HG03135 (cell line): ENCODE measurements at regions not wholly inside any gene's neighbourhood (a gene's known extent, or its start where the extent isn't known, plus 50 kb on each side); places are given as distances from the start of the nearest gene placed in this dataset.

ENCODE experiments used
- ATAC-seq: cut with Tn5 transposase; IDR thresholded peaks from one replicate; pipeline ENCODE4 v1.9.1; 2021; ENCODE audit warnings: mild to moderate bottlenecking, moderate library complexity; ENCODE audit not compliant: unreplicated experiment

DNA sequence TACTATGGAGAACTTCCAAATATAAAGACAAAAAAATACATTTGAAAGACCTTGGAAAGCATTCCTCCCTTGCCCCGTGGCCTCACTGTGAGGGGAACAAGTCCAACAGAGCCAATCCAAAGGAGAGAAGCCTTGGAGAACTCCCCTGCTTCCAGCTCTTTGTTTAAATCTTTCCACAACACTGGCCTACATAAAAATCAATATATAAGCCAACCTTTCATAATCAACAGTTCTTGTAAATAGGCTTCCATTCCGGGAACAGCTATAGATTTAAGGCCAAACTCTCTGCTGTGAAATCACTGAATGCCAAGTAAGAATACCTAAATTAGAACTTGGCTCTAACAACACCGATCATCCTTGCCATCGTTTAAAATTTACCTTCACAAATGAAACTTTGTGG lies 242.1 kb downstream of the HACE1 start:
- ATAC-seq: no peak

DNA sequence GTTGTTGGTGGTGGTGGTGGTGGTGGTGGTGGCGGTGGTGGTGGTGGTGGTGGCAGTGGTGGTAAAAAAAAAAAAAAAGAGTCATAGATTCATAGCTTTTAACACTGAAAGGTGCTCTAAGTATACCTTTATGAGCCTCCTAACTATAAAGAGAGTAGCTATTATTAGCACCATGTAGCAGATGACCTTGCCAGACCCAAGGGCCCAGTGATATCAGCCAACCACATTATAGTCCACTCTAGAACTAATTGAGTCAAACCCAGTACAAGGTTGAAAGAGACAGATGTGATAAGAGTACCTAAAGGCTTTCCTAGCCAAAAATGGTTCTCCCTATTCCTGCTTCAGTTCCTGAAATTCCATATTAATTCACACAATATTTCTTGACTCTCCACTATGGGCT lies 245.3 kb downstream of the HACE1 start:
- no peak for ATAC-seq

DNA sequence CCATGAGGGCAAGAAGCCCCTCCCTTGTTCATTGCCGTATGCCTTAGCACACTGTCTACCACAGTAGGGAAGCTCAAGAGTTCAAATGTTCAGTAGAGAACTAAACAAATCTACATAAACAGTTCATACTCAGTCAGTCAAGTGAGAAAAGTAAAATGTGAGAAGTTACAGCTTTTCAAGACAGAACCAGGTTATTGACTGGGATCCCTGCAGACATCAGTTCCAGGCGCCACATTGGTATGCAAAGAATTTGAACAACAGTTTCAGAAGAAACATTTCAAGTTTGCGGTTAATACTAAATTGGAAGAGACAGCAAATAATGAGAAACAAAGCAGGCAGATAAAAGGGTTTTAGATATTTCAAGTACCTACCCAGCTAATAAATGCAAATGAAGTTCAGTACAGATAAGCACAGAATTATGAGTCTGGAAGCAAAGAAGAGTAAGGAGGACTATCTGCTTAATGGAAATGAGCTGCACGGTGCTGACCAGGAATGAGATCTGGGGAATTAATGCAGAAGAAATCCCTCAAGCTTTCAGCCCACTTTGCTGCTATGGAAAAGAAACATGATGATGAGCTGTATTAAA lies 246.2 kb downstream of the HACE1 start:
- no peak for ATAC-seq

DNA sequence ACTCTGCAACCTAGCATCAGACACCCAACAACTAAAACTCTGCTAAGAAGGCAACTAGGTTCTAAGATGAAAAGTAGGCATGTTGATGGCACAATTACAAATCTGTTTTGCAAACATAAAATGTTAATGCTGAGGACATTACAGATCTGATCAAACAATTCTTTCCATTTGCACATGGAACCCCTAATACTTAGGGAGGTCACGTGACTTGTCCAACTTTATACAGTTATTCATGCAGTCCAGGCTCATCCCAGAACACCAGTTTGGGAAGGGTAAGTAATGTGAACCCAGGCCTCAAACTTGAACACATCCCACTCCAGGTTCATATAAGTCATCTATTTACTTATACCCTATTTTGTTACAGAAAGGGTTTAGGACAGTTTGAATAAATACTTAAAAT lies 247.2 kb downstream of the HACE1 start:
- ATAC-seq: no peak

DNA sequence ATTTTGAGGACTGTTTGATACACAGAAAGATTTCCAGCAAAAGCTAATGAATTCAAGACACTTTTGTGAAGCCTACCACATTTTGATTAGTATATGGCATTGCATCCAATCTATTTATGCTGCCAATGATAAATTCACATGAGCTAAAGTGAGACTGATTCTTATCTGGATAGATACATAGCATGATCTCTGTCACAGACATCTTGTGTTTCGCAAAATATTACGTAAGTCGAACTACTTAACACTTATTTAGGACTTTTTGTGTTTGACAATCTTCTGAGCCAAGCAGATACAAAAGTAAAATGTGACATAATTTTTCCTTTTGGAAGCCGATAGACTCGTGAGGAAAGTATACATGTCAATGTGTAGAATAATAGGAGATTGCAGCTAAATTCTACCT lies 251.6 kb downstream of the HACE1 start:
- no peak for ATAC-seq

DNA sequence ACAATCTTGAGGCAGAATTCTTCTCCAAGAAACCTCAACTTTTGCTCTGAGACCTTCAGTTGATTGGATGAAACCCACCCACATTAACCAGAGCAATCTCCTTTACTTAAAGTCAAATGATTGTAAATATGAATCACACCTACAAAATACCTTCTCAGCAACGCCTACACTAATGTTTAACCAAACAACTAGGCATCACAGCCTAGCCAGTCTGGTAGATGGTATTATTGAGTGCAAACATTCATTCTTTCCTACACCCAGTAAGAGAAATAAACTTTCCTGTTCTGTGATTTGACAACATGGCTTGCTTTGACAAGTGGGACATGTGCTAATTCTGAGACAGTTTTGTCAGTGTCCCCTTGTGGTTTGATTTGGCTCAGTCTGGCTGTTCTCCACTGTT lies 252.2 kb downstream of the HACE1 start:
- ATAC-seq: no peak

DNA sequence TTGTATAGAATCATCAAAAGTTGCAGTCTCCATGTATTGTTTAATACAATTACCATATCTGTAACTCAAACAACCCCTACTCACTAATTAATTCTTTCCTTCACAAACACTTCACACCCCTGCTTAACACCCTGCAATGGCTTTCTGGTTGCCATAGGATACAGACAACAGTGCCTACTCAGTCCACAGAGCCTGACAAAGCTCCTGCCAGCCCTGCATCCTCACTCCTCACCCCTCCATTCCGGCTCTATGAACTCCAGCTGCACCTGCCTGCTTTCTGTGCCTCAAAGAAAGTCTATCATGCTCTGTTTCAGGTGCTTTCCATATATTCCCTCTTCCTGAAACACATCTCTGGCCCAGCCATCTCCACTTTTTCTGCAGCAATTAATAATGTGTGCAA lies 253.4 kb downstream of the HACE1 start:
- no peak for ATAC-seq

DNA sequence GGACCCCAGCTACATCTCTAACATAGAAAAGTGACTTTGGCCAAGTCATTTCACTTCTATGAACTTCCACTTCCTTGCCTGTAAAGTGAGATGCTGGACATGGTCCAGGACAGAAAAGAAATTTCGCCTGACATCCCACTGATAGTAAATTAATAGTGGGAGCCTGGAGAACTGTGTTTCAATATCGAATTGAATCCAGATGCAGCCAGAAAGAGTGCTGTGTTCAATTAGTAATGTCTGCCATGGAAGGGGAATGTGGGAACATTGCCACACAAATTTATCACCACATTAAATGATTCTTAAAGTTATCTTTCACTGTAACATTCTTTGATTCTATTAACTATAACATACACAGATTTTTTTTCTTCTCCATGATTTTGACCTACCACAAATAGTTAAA lies 255.0 kb downstream of the HACE1 start:
- no peak for ATAC-seq

DNA sequence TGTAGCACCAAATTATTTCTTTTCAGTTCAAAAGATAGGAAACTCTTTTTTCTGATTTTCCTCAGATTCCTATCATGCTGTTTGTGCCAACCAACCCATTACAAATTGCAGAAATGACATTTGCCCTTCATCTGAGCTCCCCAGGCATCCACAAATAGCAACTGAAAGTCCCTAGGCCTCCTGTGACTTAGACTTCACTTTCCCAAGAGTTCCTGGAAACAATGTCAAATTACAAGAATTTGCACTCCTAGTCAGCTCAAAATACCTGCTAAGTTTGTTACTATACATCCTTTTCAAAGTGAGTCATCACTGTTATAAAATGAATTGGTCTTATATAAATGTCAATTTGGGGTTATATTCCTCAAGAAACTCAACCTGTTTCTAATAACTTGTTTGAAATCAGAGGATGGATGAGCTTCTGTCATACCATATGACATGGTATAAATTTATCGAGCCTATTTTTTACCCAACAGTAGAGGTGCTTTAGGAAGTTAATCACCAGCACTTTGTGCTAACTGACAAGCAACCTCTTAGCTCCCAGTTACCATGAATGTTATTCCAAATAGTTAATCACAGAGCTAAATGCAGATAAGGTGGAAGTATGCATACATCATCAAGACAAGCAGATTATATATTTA lies 256.5 kb downstream of the HACE1 start:
- ATAC-seq: no peak

DNA sequence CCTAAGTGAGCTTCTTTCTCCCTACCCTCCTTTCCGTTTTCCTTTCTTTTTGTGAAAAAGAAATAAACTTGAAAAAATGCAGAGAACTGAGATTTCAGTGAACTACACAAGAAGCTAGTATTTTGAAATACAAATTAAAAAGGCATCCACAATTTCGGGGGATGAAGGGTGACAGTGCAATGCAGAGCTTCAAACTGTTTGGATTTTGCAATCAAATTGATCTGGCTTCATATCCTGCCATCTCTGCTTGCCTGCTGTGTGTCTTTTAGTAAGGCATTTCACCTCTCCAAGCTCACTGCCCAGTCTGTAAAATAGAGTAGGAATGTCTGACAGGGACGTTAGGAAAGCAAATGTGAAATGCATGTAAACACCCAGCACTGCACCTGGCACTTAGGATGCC lies 258.0 kb downstream of the HACE1 start:
- ATAC-seq: no peak

DNA sequence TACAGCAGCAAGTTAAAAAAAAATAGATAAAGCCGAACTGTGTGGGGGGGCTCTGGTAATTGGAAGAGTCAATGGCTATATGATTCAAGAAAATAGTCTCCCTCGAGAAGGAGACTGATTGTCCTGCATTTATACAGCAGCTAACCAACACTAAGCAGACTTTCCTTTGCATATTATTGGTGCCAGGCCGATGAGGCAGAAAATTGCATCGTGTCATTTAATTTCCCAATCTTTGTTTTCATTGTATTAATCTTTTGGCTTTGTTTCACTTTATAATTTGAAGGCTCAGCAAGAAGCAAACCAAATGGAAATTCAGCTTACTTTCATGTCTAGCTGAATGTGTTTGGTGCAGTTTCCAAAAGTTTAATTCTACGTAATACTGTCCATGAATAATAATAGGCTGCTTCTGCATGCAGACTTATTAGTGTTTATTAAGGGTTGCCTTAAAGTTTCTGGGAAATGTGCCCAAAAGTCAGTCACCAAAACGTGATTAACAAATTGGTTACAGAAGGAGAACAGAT lies 258.5 kb downstream of the HACE1 start:
- no peak for ATAC-seq

DNA sequence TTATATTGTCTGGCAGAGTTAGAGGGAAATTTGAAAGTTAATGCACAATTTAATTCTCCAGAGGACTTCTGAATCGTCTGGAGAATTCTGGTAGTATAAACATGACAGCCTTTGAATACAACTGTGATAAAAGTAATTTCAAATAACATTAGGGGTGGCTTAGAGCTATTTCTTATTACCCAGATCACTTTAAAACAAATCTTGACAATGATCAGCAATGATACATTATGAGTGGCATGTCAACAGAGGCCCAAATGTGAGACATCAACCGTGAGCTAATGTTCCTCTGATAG lies 259.1 kb downstream of the HACE1 start:
- ATAC-seq: no peak

DNA sequence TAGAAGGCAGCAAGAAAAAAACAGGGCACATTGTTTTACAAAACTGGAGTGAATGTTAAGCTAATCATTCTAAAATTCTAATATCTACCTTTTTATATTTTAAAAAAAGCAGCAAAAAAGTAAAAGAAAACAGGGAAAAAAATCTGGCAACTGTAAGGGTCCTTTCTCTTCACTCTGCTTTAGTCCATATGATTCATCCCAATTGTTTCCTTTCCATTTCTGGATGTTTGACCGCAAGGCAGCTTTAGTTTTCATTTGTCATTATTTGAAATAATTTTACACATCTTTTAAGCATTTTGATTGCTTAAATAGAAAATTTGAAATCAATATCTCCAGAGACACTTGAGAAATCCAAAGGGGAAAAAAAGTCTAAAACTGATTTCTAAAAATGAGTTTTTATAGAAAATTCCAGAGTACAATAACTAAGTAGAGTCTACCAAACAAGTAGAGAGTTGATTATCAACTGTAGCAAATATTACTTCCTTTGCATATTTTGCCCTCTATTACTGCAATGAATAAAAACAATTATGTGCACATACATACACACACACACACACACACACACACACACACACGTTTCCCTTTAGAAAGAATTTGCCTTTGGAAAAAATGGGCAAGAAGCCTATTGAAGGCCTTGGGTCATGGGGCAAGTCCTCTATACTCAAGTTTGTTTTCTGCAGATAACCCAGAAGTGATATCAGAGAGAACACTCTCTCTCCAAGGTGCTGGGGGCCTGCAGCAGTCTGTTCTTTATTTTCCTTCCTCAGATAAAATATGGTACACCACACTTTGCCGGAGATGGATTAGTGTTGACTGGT lies 259.7 kb downstream of the HACE1 start:
- no peak for ATAC-seq

DNA sequence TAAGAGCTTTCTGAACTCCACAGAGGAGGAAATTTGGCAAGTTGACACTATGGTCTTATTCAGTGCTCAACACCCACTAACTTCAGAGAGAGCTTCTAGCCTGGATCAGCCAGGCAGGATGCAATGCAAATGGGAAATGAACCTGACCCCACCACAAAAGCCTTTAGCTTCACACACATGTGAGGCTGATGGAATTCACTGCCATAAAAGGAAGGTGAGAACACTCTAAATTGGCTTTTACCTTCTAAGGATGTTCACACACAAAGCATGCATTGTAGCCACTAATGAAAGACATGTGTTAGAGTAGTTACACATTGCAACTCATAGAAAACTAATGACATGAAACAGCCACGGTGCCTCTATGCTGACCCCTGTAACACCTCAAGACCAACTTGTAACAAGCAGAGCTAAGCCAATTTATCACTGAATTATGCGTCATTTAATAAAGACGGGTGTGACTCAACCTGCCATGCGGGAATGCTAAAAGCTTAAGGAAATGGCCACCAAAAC lies 262.1 kb downstream of the HACE1 start:
- ATAC-seq: no peak

DNA sequence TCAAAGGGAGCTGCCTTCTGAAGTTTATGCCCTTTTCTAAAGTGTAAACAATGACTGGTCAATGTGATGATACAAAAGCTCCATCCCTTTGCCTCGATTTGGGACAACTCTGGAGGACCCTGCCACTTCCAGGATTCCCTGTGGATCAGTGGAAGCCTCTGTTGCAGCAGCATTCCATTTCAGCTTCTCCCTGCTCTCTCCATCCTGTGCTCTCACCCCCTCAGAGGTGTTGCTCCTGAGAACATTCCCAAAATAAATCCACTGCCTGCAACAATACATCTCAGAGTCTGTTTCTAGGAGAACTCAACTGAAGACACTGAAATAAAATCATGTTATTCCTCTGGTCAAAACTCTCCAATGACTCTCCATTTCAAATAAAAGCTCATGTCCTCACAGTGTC lies 263.6 kb downstream of the HACE1 start:
- no peak for ATAC-seq

DNA sequence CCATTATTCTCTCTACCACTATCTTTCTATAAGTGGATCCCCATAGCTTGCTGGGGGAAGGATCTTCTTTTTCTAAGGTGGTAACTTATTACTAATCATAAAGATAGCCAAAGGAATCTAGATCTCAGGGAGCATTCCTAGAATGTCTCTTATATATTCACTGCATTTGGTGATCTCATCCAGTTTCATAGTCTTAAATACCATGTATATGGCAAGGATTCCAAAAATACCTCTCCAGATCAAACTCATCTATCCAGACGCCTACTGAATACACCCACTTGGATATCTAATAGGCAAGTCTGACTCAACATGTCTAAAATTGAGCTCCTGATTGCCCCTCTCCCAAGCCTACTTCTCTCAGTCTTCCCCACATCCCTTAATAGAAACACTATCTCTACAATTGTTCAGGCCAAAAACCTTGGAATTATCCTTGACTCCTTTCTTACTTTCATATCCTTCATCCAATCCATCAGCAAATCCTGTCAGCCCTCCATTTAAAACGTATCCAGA lies 264.4 kb downstream of the HACE1 start:
- ATAC-seq: no peak

DNA sequence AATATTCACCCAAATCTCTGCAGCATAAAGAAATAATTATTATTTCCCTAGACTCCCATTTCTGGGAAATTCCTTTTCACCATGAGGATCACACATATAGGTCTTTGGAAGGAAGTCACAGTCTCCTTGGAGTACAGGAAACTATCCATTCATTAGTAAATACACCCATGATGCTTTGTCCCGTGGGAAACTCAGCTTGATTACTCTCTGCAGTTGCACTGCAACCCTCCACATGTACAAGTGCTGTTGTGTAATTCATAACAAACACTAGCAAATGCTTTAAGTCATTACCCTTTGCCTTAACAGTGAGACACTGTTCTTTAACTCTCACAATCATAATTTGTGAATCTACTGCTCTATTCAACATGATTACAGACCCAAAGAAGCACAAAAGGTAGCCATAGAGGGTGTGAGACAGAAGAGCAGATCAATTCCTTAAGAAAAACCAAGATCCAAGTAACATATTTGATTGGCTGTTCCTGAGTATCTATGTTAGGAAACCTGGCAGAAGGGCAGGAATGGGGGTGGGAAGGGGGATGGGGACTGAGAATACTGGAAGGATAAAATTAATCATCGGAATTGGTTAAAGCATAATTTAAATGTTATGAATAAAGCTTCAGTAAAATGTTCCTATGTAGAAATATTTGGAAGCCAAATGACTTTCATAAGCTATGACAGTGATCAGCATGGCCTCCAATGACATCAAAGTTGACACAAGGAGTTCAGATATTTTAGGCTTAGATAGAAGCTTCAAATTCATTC lies 268.0 kb downstream of the HACE1 start:
- no peak for ATAC-seq

DNA sequence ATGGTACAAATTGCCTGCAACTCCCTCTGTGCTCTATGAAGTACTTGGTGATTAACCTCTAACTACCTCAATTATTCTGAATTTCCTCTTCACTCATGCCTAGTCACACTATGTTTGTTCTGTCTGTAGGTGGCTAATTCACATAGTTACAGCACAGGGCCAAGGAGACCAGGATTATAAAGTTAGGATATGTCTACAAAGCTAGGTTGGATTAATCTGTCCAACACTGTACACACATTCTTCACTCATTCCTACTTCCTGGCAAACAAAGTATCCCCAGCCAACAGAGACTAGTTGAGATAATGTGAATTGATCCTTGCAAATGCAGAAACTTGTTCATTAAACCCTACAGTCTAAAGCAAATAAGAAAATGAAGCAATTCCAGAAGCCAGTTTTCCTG lies 269.8 kb downstream of the HACE1 start:
- ATAC-seq: no peak

DNA sequence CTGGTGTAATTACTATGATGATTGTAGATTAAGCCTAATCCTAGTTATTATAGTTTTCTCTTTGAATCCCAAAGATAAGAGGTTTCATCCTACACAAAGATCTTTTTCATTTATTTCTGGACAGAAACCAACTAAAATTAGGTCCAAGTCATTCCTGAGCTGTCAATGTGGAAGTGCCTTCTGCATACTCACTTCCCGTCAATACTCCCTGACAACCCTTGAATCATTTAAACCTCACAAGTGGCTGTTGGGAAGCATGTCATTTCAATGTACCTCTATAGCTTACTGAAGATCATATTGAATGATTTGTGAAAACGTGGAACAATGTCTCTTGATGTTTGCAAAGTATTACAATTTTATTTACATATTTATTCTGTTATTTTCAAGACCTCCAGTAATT lies 274.1 kb downstream of the HACE1 start:
- no peak for ATAC-seq

DNA sequence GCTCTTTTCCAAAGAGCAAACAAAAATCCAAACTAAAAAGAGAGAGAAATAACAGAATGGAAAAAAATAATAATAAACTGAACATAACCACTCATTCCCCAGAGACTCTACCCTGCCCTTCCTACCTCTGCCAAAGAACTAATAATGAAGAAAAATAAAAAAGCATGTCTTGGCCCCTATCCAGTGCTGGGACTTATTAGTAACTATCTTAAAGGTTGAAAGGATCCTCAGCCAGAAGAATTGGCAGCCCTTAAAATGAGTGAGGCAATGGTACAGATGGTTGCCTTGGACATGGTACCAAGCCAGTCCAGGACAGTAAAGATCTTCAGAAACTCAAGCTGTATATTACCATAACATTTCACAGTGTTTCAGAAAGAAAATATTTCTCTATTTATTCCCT lies 279.3 kb downstream of the HACE1 start:
- ATAC-seq: no peak

DNA sequence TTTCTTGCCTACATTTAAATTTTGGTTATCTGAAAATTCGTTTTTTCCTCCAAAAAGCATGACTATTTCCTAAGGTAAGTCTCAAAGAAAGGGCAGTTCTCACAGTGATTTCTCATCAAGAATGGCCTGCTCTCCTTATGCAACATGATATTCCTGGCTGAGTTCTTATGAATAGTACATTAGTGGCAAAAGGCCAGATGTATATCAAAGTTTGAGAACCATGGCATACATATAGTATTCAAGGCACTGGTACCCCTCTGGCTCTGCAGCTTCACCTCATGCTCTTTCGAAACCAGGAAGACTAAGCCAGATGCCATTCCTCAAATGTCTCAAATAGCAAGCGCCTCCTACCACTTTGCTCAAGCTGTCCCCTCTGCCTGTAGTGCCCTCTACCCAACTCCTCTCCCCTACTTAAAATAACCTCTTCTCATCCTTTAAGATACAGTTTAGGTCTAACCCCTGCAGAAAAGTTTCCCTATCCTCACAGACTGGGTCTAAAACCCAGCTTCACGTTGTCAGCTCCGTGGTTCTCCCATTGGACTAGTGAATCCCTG lies 280.3 kb downstream of the HACE1 start:
- no peak for ATAC-seq
